ENCODE measurements at regions not wholly inside any gene's neighbourhood (a gene's known extent, or its start where the extent isn't known, plus 50 kb on each side); places are given as distances from the start of the nearest gene placed in this dataset.
"Not testable (repeated sequence)": the region's sequence is repeated elsewhere in the genome, so short reads cannot be mapped to it uniquely, and the experiment has no call there.

- not testable (repeated sequence) for ATAC-seq (replicated peaks); DNase-seq; H3K4me1 Mint-ChIP-seq (ENCODE audit: low read depth in 2 of 2); H3K4me3 Mint-ChIP-seq; H3K27me3 Mint-ChIP-seq; H3K9me3 Mint-ChIP-seq; H3K36me3 Mint-ChIP-seq (ENCODE audit: insufficient read depth); H3K27ac Mint-ChIP-seq
These were observed 316.3 kb downstream of the MAN2A1 start for GRCh38 chr5:110005907-110006562.

DNA sequence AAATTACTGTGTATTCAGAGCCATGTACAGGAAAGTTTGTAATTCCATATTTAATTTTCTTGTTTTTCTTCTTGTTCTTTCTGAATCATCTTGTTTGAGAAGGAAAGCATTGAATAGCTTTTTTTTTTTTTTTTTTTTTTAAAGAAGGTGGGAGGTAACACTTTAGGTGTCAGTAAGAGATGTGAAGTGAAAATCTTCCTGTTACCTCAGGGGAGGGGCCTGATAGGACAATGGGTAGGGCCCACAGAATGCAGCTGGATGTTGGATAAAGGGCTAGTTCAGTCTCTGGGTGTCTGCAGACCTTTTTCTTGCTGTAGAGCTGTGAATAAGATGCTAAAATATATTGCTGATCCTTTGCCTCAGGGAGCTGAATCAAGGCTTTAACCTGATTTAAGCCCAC lies 317.4 kb downstream of the MAN2A1 start:
- no peaks in the 10 kb centered on the region for H3K36me3 Mint-ChIP-seq (ENCODE audit: insufficient read depth)

GRCh38 chr5:110008131-110008530 lies 318.4 kb downstream of the MAN2A1 start:
- no peak for ATAC-seq (replicated peaks)
- H3K9me3 Mint-ChIP-seq = no peaks in the 10 kb centered on the region

More for the DNA sequence above, 317.4 kb downstream of the MAN2A1 start:
- Mint-ChIP-seq H3K27me3 (peaks cover 0 to 4% of the 10 kb centered on the region in 2 donors), H3K4me1 (ENCODE audit: low read depth in 2 of 2) (no peaks in the 10 kb centered on the region), H3K9me3 (no peaks in the 10 kb centered on the region), H3K27ac (no peak overlapping the region), H3K4me3 (no peak overlapping the region)
- DNase-seq (no peak), ATAC-seq (replicated peaks) (no peak)

DNA sequence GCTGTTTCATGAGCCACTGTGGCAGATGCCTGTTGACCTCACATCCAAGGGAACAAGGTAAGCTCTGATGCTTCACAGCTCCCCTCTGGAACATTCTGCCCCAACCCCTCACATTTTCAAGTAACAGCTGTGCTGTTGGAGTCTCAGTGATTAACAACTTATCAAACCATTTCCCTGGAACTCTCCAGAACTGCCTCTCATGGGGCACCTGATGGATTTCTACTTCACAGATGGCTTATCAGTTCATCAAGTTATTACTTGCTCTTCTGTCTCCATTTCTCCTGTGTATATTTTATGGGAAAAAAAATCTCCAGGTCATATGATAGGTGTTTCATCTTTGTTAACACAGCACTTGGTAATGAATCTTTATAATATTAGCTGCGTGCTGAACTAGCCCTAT lies 322.4 kb downstream of the MAN2A1 start:
- Mint-ChIP-seq H3K4me1 (ENCODE audit: low read depth in 2 of 2) (no peaks in the 10 kb centered on the region), H3K9me3 (no peaks in the 10 kb centered on the region), H3K27ac (no peak overlapping the region)

More at GRCh38 chr5:110008131-110008530, 318.4 kb downstream of the MAN2A1 start:
- no peaks in the 10 kb centered on the region for H3K36me3 Mint-ChIP-seq (ENCODE audit: insufficient read depth)
- DNase-seq = no peak
- no peak overlapping the region for H3K27ac Mint-ChIP-seq
- no peak overlapping the region for H3K4me3 Mint-ChIP-seq
- H3K4me1 Mint-ChIP-seq (ENCODE audit: low read depth in 2 of 2) = no peaks in the 10 kb centered on the region
- H3K27me3 Mint-ChIP-seq = peaks cover 4 to 13% of the 10 kb centered on the region in 2 donors

DNA sequence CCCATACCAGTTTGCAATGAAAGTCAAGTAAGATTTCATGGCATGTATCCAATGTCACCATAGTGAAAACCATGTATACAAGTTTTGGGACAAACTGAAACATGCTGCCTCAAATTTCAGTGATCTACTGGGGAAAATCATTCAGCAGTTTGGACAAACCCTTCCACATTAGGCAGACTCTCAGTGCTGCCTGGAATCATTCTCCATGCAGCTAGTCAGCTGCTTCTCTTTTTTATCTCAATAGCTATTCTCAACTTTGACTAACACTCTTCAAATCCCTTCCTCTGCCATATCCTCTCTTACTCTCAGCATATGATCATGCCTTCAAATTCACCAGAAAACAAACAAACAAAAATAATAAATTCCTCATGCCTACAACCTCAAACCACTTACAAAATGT lies 323.3 kb downstream of the MAN2A1 start:
- no peak for ATAC-seq (replicated peaks)

More for the DNA sequence above, 322.4 kb downstream of the MAN2A1 start:
- DNase-seq (no peak), ATAC-seq (replicated peaks) (no peak)
- H3K36me3 Mint-ChIP-seq (ENCODE audit: insufficient read depth) = no peaks in the 10 kb centered on the region
- peaks cover 15 to 35% of the 10 kb centered on the region in 2 donors for H3K27me3 Mint-ChIP-seq
- H3K4me3 Mint-ChIP-seq = no peak overlapping the region

DNA sequence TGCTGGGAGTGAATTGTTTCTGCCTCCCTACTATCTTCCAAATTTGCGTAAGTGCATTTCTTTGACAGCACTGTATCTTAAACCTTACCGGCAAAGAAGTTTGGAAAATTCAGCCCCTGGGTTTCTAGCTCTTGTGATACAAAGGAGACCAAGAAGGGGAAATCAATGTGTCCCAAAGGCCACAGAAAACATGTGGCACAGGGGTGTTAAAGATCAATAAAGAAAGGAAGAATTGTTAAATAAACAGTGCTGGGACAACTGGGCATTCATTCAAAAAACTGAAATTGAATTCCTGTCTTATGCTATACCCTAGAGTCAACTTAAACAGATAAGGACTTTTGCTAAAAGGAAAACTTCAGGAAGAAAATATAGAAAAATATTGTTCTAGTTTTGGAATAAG lies 328.1 kb downstream of the MAN2A1 start:
- no peaks in the 10 kb centered on the region for H3K9me3 Mint-ChIP-seq
- peaks cover 17 to 42% of the 10 kb centered on the region in 2 donors for H3K27me3 Mint-ChIP-seq
- H3K27ac Mint-ChIP-seq = no peak overlapping the region
- DNase-seq (no peak), ATAC-seq (replicated peaks) (no peak)
- H3K4me1 Mint-ChIP-seq (ENCODE audit: low read depth in 2 of 2) = no peaks in the 10 kb centered on the region
- H3K36me3 Mint-ChIP-seq (ENCODE audit: insufficient read depth) = peaks cover 3% of the 10 kb centered on the region
- H3K4me3 Mint-ChIP-seq = no peak overlapping the region

More for the DNA sequence above, 323.3 kb downstream of the MAN2A1 start:
- DNase-seq = no peak
- peaks cover 18 to 42% of the 10 kb centered on the region in 2 donors for H3K27me3 Mint-ChIP-seq
- H3K36me3 Mint-ChIP-seq (ENCODE audit: insufficient read depth) = no peaks in the 10 kb centered on the region
- H3K9me3 Mint-ChIP-seq = no peaks in the 10 kb centered on the region
- H3K4me1 Mint-ChIP-seq (ENCODE audit: low read depth in 2 of 2) = no peaks in the 10 kb centered on the region
- no peak overlapping the region for H3K4me3 Mint-ChIP-seq
- H3K27ac Mint-ChIP-seq = no peak overlapping the region

DNA sequence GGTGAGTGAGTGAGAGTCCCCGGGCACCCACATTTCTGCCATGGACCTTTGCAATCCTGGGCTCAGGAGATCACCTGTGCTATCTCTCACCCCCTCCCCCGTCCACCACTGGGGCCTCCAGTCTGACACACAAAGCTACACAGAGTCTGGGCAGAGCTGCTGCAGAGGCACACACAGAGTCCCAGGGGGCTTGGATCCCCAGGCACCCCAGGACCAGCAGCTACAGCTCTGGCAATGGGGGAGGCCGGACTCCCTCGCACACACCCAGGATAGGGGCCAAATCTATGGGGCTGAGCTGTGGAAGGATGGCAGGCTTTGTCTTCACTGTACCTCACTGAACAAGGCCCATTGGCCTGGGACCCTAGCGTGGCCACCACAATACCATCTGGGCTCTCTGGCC lies 328.8 kb downstream of the MAN2A1 start:
- ATAC-seq (replicated peaks) = no peak
- Mint-ChIP-seq H3K9me3 (no peaks in the 10 kb centered on the region), H3K27me3 (peaks cover 11 to 36% of the 10 kb centered on the region in 2 donors), H3K27ac (no peak overlapping the region), H3K4me3 (no peak overlapping the region), H3K36me3 (ENCODE audit: insufficient read depth) (peaks cover 7% of the 10 kb centered on the region), H3K4me1 (ENCODE audit: low read depth in 2 of 2) (no peaks in the 10 kb centered on the region)
- DNase-seq = no peak

DNA sequence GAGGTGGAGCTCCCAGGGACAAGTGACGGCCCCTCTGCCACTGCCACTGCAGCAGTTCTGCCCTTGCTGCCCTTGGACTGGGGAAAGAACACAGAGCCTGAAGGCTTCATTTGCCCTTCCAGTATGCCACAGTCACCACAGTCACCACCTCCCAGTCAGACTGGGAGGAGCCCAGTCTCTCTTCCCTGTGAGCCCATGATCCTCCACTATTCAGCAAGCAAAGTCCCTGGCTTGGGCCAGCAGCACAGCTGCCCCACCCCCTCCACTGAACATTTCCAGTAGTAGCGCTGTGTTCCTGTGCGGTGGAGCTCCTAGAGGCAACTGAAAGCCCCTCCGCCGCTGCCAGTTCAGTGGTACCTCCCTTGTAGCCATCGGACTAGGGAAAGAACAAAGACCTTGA lies 329.4 kb downstream of the MAN2A1 start:
- DNase-seq (no peak), ATAC-seq (replicated peaks) (no peak)
- Mint-ChIP-seq H3K9me3 (no peaks in the 10 kb centered on the region), H3K4me3 (no peak overlapping the region), H3K36me3 (ENCODE audit: insufficient read depth) (peaks cover 7% of the 10 kb centered on the region), H3K27ac (no peak overlapping the region), H3K4me1 (ENCODE audit: low read depth in 2 of 2) (no peaks in the 10 kb centered on the region), H3K27me3 (peaks cover 6 to 30% of the 10 kb centered on the region in 2 donors)

- peaks cover 6 to 23% of the 10 kb centered on the region in 2 donors for H3K27me3 Mint-ChIP-seq
- no peak for DNase-seq
- H3K4me1 Mint-ChIP-seq (ENCODE audit: low read depth in 2 of 2) = no peaks in the 10 kb centered on the region
- no peaks in the 10 kb centered on the region for H3K9me3 Mint-ChIP-seq
- ATAC-seq (replicated peaks) = no peak
- no peak overlapping the region for H3K4me3 Mint-ChIP-seq
- H3K27ac Mint-ChIP-seq = no peak overlapping the region
- peaks cover 7% of the 10 kb centered on the region for H3K36me3 Mint-ChIP-seq (ENCODE audit: insufficient read depth)
These were observed 330.1 kb downstream of the MAN2A1 start for GRCh38 chr5:110019780-110020179.

DNA sequence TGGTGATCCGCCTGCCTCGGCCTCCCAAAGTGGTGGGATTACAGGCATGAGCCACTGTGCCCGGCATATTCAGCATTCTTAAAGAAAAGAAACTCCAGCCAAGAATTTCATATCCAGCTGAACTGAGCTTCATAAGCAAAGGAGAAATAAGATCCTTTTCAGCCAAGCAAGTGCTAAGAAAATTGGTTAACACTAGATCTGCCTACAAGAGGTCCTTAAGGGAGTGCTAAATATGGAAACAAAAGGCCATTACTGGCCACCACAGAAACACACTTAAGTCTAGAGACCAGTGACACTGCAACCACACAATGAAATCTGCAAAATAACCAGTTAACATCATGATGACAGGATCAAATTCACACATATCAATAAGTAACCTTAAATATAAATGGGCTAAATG lies 331.5 kb downstream of the MAN2A1 start:
- H3K4me1 Mint-ChIP-seq (ENCODE audit: low read depth in 2 of 2) = no peaks in the 10 kb centered on the region
- DNase-seq (no peak), ATAC-seq (replicated peaks) (no peak)
- H3K4me3 Mint-ChIP-seq = no peak overlapping the region
- peaks cover 7% of the 10 kb centered on the region for H3K36me3 Mint-ChIP-seq (ENCODE audit: insufficient read depth)
- H3K9me3 Mint-ChIP-seq = no peaks in the 10 kb centered on the region
- peaks cover 6 to 20% of the 10 kb centered on the region in 2 donors for H3K27me3 Mint-ChIP-seq
- H3K27ac Mint-ChIP-seq = no peak overlapping the region

DNA sequence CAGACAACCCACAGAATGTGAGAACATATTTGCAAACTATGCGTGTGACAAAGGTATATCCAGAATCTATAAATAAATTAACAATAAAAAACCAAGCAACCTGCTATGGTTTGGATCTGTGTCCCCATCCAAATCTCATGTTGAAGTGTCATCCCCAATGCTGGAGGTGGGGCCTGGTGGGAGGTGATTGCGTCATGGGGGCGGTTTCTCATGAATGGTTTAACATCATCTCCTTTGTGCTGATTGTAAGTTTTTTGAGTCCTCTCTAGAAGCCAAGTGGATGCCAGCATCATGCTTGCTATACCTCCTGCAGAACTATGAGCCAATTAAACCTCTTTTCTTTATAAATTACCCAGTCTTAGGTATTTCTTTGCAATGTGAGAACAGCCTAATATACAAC lies 335.4 kb downstream of the MAN2A1 start:
- H3K9me3 Mint-ChIP-seq = no peaks in the 10 kb centered on the region
- H3K27ac Mint-ChIP-seq = no peak overlapping the region
- H3K4me3 Mint-ChIP-seq = no peak overlapping the region
- DNase-seq (no peak), ATAC-seq (replicated peaks) (no peak)
- H3K36me3 Mint-ChIP-seq (ENCODE audit: insufficient read depth) = peaks cover 4% of the 10 kb centered on the region
- H3K27me3 Mint-ChIP-seq = no peaks in the 10 kb centered on the region
- peaks cover 0 to 8% of the 10 kb centered on the region in 2 donors for H3K4me1 Mint-ChIP-seq (ENCODE audit: low read depth in 2 of 2)

DNA sequence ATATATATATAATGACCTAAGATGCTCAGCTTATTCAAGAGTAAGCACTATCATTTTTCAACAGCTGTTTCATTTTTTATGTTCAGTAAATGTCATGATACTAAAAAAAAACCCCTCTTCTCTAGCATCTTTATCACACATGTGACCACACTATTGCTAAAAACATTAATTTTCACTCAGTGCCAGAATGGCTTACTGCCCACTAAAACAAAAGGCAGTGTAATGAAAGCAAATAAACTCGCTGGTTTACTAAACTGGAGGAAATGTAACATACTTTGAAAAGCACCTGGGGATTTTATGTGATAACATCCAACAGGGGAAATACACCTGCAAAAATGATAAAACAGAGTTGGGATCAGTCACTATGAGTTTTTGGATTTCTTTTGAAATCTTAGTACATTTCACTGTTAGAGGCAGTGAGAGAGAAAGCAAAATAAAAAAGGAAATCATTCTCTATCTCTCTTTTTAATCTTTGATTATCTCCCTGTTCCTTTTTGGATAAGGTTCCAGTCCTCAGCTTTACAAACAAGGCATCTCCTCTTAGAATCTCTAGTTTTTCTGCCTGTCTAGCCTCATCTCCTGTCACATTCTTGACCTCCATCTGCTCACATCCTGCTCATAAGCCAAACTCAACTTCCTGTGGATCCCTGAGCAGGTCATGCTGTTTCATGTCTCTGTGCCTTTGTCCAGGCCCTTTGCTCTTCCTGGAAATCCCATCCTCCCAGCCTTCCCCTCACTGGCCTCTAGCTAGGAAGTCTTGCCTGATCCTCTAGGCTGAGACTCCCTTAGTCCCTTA lies 338.0 kb downstream of the MAN2A1 start:
- no peaks in the 10 kb centered on the region for H3K27me3 Mint-ChIP-seq
- peaks cover 4% of the 10 kb centered on the region for H3K36me3 Mint-ChIP-seq (ENCODE audit: insufficient read depth)
- DNase-seq (no peak), ATAC-seq (replicated peaks) (no peak)
- H3K4me3 Mint-ChIP-seq = no peak overlapping the region
- H3K4me1 Mint-ChIP-seq (ENCODE audit: low read depth in 2 of 2) = peaks cover 5 to 16% of the 10 kb centered on the region in 2 donors
- H3K27ac Mint-ChIP-seq = no peak overlapping the region
- H3K9me3 Mint-ChIP-seq = no peaks in the 10 kb centered on the region

- no peak overlapping the region for H3K4me3 Mint-ChIP-seq
- H3K27ac Mint-ChIP-seq = no peak overlapping the region
- peaks cover 0 to 12% of the 10 kb centered on the region in 2 donors for H3K27me3 Mint-ChIP-seq
- H3K36me3 Mint-ChIP-seq (ENCODE audit: insufficient read depth) = no peaks in the 10 kb centered on the region
- DNase-seq = peak in 2 of 3 experiments; percentile 5 to 12
- H3K4me1 Mint-ChIP-seq (ENCODE audit: low read depth in 2 of 2) = peaks cover 5 to 16% of the 10 kb centered on the region in 2 donors
- peak; percentile 54 for ATAC-seq (replicated peaks)
- H3K9me3 Mint-ChIP-seq = no peaks in the 10 kb centered on the region
These were observed 341.8 kb downstream of the MAN2A1 start for GRCh38 chr5:110031402-110032140.
